Caco-2 (cell line): ENCODE measurements at regions not wholly inside any gene's neighbourhood (a gene's known extent, or its start where the extent isn't known, plus 50 kb on each side); places are given as distances from the start of the nearest gene placed in this dataset.

Source experiments
- BruUV-seq: library from RNA; stranded (reverse); fragments of 400-500 nt; replicated peaks from 2 replicates; lab custom pipeline; 2021; lab: Mats Ljungman, UMichigan
- CTCF ChIA-PET: fragments of 300-600 bp; sonication (Branson Sonifier 250); formaldehyde crosslinking; loops from one replicate; lab custom pipeline; 2022; ENCODE audit warnings: antibody characterized with exemption; lab: Charles Lee
- POLR2A ChIA-PET: fragments of 300-600 bp; sonication (Branson Sonifier 250); formaldehyde crosslinking; loops from one replicate; lab custom pipeline; 2022; ENCODE audit warnings: antibody characterized with exemption; lab: Charles Lee
- DNase-seq, 2 experiments: peaks; one replicate each; pipeline versions ENCODE4 v3.0.0 to v3.0.0-alpha.2; 2020 to 2022
- H3K27me3 ChIP-seq: replicated peaks from 2 replicates; pipeline ENCODE4 v1.6.0; 2011; ENCODE audit warnings: low read length; ENCODE audit not compliant: control insufficient read depth, insufficient read depth
- H3K36me3 ChIP-seq: 2 replicates; pipeline ENCODE4 v1.5.1; 2011; ENCODE audit warnings: low read length; ENCODE audit not compliant: control insufficient read depth, insufficient read depth
- H3K4me1 ChIP-seq: fragments of 250-450 bp; sonication (Bioruptor Pico); 2 replicates; pipeline ENCODE4 v1.5.1; 2020; ENCODE audit warnings: mild to moderate bottlenecking
- H3K4me3 ChIP-seq: 2 replicates; pipeline ENCODE4 v1.5.1; 2011; ENCODE audit warnings: low read depth, mild to moderate bottlenecking, control low read depth, low read length
- H3K9me3 ChIP-seq: fragments of 250-450 bp; sonication (Bioruptor Pico); 2 replicates; pipeline ENCODE4 v1.5.1; 2020; ENCODE audit warnings: mild to moderate bottlenecking, moderate library complexity
- H3K27ac Mint-ChIP-seq: one replicate; pipeline ENCODE4 v1.8.0; 2022; ENCODE audit warnings: mixed read lengths; ENCODE audit not compliant: unreplicated experiment
- H3K27me3 Mint-ChIP-seq: one replicate; pipeline ENCODE4 v1.8.0; 2022; ENCODE audit warnings: mixed read lengths; ENCODE audit not compliant: insufficient read depth, unreplicated experiment
- H3K36me3 Mint-ChIP-seq: one replicate; pipeline ENCODE4 v1.8.0; 2022; ENCODE audit warnings: mild to moderate bottlenecking, mixed read lengths; ENCODE audit not compliant: insufficient read depth, unreplicated experiment
- H3K4me1 Mint-ChIP-seq: one replicate; pipeline ENCODE4 v1.8.0; 2022; ENCODE audit warnings: low read depth, mixed read lengths; ENCODE audit not compliant: unreplicated experiment
- H3K4me3 Mint-ChIP-seq: one replicate; pipeline ENCODE4 v1.8.0; 2022; ENCODE audit warnings: mild to moderate bottlenecking, moderate library complexity, mixed read lengths; ENCODE audit not compliant: unreplicated experiment
- H3K9me3 Mint-ChIP-seq: one replicate; pipeline ENCODE4 v1.8.0; 2022; ENCODE audit warnings: mixed read lengths; ENCODE audit not compliant: unreplicated experiment
- CTCF ChIP-seq, 2 experiments: fragments of 200-600 bp in 1 of 2; IDR thresholded peaks; 1 replicate in 1 of 2; 2 replicates in 1 of 2; pipeline versions ENCODE4 v1.5.1 to v1.8.0; 2011 to 2022; ENCODE audit warnings: antibody characterized with exemption in 1 of 2, control low read depth in 1 of 2, inconsistent platforms in 1 of 2, low read depth in 1 of 2, low read length in 1 of 2, mild to moderate bottlenecking in 1 of 2, moderate library complexity in 1 of 2; ENCODE audit not compliant: insufficient read depth in 1 of 2, severe bottlenecking in 1 of 2, unreplicated experiment in 1 of 2
- intact Hi-C: fragments of 100-400 bp; cut with micrococcal nuclease; formaldehyde crosslinking; loops from one replicate; pipeline ENCODE4 v1.10.0; 2022; ENCODE audit not compliant: unreplicated experiment

GRCh38 chr15:27619204-27619603, 479.9 kb downstream of the OCA2 start:
- Histone ChIP-seq H3K4me3 (no peak overlapping the region), H3K4me1 (no peaks in the 10 kb centered on the region), H3K27me3 (no peaks in the 10 kb centered on the region), H3K9me3 (no peaks in the 10 kb centered on the region), H3K36me3 (no peaks in the 10 kb centered on the region)
- no peaks in the 10 kb centered on the region for H3K36me3 Mint-ChIP-seq
- TF ChIP-seq CTCF (IDR thresholded peaks at IDR 0.05; ENCODE audit: insufficient read depth in 1 of 2, low read depth in 1 of 2, low read length in 1 of 2, severe bottlenecking in 1 of 2, unreplicated experiment in 1 of 2), result no peak
- H3K27me3 Mint-ChIP-seq, result peaks cover 2% of the 10 kb centered on the region
- H3K9me3 Mint-ChIP-seq, result no peaks in the 10 kb centered on the region
- CTCF ChIA-PET, result no interaction called here
- no peak overlapping the region for H3K4me3 Mint-ChIP-seq
- BruUV-seq, result no TSS peak
- no peak for DNase-seq
- intact Hi-C loops, result no loop called here
- POLR2A ChIA-PET, result no interaction called here
- no peak overlapping the region for H3K27ac Mint-ChIP-seq
- no peaks in the 10 kb centered on the region for H3K4me1 Mint-ChIP-seq

- ChIA-PET CTCF (no interaction called here), POLR2A (no interaction called here)
- Histone ChIP-seq H3K36me3 (no peaks in the 10 kb centered on the region), H3K4me1 (no peaks in the 10 kb centered on the region), H3K4me3 (no peak overlapping the region), H3K9me3 (no peaks in the 10 kb centered on the region; the same call in 1 of the 2 replicates), H3K27me3 (no peaks in the 10 kb centered on the region)
- Mint-ChIP-seq H3K4me1 (no peaks in the 10 kb centered on the region), H3K36me3 (no peaks in the 10 kb centered on the region), H3K9me3 (no peaks in the 10 kb centered on the region), H3K27me3 (no peaks in the 10 kb centered on the region), H3K27ac (no peak overlapping the region), H3K4me3 (no peak overlapping the region)
- BruUV-seq, result no TSS peak
- TF ChIP-seq CTCF (IDR thresholded peaks at IDR 0.05; ENCODE audit: insufficient read depth in 1 of 2, low read depth in 1 of 2, low read length in 1 of 2, severe bottlenecking in 1 of 2, unreplicated experiment in 1 of 2), result no peak
- intact Hi-C loops, result no loop called here
- DNase-seq, result no peak
These were observed 482.1 kb downstream of the OCA2 start for GRCh38 chr15:27617013-27617412.

GRCh38 chr15:27608248-27608647, 490.9 kb downstream of the OCA2 start:
- no peak for DNase-seq
- no TSS peak for BruUV-seq
- H3K4me1 ChIP-seq, result no peaks in the 10 kb centered on the region
- H3K36me3 ChIP-seq, result no peaks in the 10 kb centered on the region
- no peak for TF ChIP-seq CTCF (IDR thresholded peaks at IDR 0.05; ENCODE audit: insufficient read depth in 1 of 2, low read depth in 1 of 2, low read length in 1 of 2, severe bottlenecking in 1 of 2, unreplicated experiment in 1 of 2)
- Mint-ChIP-seq H3K27ac (no peak overlapping the region), H3K27me3 (no peaks in the 10 kb centered on the region), H3K9me3 (peaks cover 20% of the 10 kb centered on the region), H3K4me3 (no peak overlapping the region), H3K36me3 (no peaks in the 10 kb centered on the region), H3K4me1 (no peaks in the 10 kb centered on the region)
- intact Hi-C loops, result no loop called here
- no peaks in the 10 kb centered on the region for H3K27me3 ChIP-seq
- H3K4me3 ChIP-seq, result no peak overlapping the region
- H3K9me3 ChIP-seq, result no peaks in the 10 kb centered on the region; the same call in 1 of the 2 replicates
- POLR2A ChIA-PET, result no interaction called here
- CTCF ChIA-PET, result no interaction called here
